OCI-LY1 (cell line): ENCODE measurements at regions not wholly inside any gene's neighbourhood (a gene's known extent, or its start where the extent isn't known, plus 50 kb on each side); places are given as distances from the start of the nearest gene placed in this dataset.
"Not testable (repeated sequence)": the region's sequence is repeated elsewhere in the genome, so short reads cannot be mapped to it uniquely, and the experiment has no call there.

Source experiments
- H2AFZ ChIP-seq: fragments of 200-600 bp; sonication (generic), shearing (Covaris generic); 2 replicates; pipeline ENCODE4 v1.6.0; 2014; ENCODE audit warnings: antibody characterized with exemption, mild to moderate bottlenecking, low read length
- H3F3A ChIP-seq: fragments of 200-600 bp; sonication (generic), shearing (Covaris generic); 2 replicates; pipeline ENCODE4 v1.6.0; 2014; ENCODE audit warnings: mild to moderate bottlenecking, antibody characterized with exemption, low read length, moderate library complexity; ENCODE audit not compliant: insufficient read depth
- H3K27ac ChIP-seq: fragments of 200-600 bp; sonication (generic); 2 replicates; pipeline ENCODE4 v1.5.1; 2014; ENCODE audit warnings: low read length, mixed run types, mild to moderate bottlenecking, low read depth; ENCODE audit not compliant: poor library complexity, severe bottlenecking
- H3K27me3 ChIP-seq: fragments of 200-600 bp; sonication (generic); 2 replicates; pipeline ENCODE4 v1.6.0; 2014; ENCODE audit warnings: antibody characterized with exemption, mild to moderate bottlenecking, low read length, moderate library complexity; ENCODE audit not compliant: insufficient read depth
- H3K36me3 ChIP-seq: fragments of 200-600 bp; sonication (generic); 2 replicates; pipeline ENCODE4 v1.6.1; 2014; ENCODE audit warnings: mild to moderate bottlenecking, antibody characterized with exemption, low read length, moderate library complexity, mixed read lengths; ENCODE audit not compliant: insufficient read depth
- H3K4me1 ChIP-seq: fragments of 200-600 bp; sonication (generic); 2 replicates; pipeline ENCODE4 v1.5.1; 2014; ENCODE audit warnings: mild to moderate bottlenecking, low read length, moderate library complexity; ENCODE audit not compliant: insufficient read depth, severe bottlenecking
- H3K4me2 ChIP-seq: fragments of 200-600 bp; sonication (generic), shearing (Covaris generic); 2 replicates; pipeline ENCODE4 v1.6.1; 2014; ENCODE audit warnings: low read length
- H3K4me3 ChIP-seq: fragments of 200-600 bp; sonication (generic); 2 replicates; pipeline ENCODE4 v1.5.1; 2014; ENCODE audit warnings: low read length, low read depth, mild to moderate bottlenecking, mixed read lengths; ENCODE audit not compliant: poor library complexity, severe bottlenecking
- H3K79me2 ChIP-seq: fragments of 200-600 bp; shearing (Covaris generic); 2 replicates; pipeline ENCODE4 v1.6.1; 2016; ENCODE audit warnings: mixed run types, low read length, mixed read lengths; ENCODE audit not compliant: insufficient read depth
- H3K9ac ChIP-seq: fragments of 200-600 bp; sonication (generic), shearing (Covaris generic); 2 replicates; pipeline ENCODE4 v1.6.1; 2014; ENCODE audit warnings: mild to moderate bottlenecking, low read length, mixed read lengths
- H3K9me2 ChIP-seq: fragments of 200-600 bp; sonication (generic), shearing (Covaris generic); 2 replicates; pipeline ENCODE4 v1.6.1; 2014; ENCODE audit warnings: low read depth, mild to moderate bottlenecking, low read length, mixed read lengths
- H3K9me3 ChIP-seq: fragments of 200-600 bp; shearing (Covaris generic); 2 replicates; pipeline ENCODE4 v1.6.1; 2014; ENCODE audit warnings: low read length, mixed read lengths
- H4K20me1 ChIP-seq: fragments of 200-600 bp; sonication (generic), shearing (Covaris generic); 2 replicates; pipeline ENCODE4 v1.6.0; 2016; ENCODE audit warnings: mild to moderate bottlenecking, low read length; ENCODE audit not compliant: insufficient read depth
- CTCF ChIP-seq: fragments of 200-600 bp; sonication (generic), shearing (Covaris generic); IDR thresholded peaks from 2 replicates; pipeline ENCODE4 v1.5.1; 2017; ENCODE audit warnings: mild to moderate bottlenecking, antibody characterized with exemption, low read length, moderate library complexity, mixed read lengths
- EZH2 ChIP-seq: fragments of 200-600 bp; sonication (generic), shearing (Covaris generic); IDR thresholded peaks from 2 replicates; pipeline ENCODE4 v1.8.0; 2017; ENCODE audit warnings: borderline replicate concordance, mixed run types, mild to moderate bottlenecking, antibody characterized with exemption, low read length, moderate library complexity, mixed read lengths

GRCh38 chr11:29447821-29448220 is 569.0 kb downstream of the KCNA4 start:
- Histone ChIP-seq H4K20me1 (no peaks in the 10 kb centered on the region), H3K9me2 (no peaks in the 10 kb centered on the region), H2AFZ (no peak overlapping the region), H3K27me3 (no peaks in the 10 kb centered on the region), H3K4me2 (no peak overlapping the region), H3K4me1 (no peaks in the 10 kb centered on the region), H3K9me3 (no peaks in the 10 kb centered on the region), H3K79me2 (no peaks in the 10 kb centered on the region), H3K27ac (no peak overlapping the region), H3K4me3 (no peak overlapping the region), H3K9ac (no peak overlapping the region), H3F3A (no peaks in the 10 kb centered on the region), H3K36me3 (no peaks in the 10 kb centered on the region)
- TF ChIP-seq CTCF (no peak), EZH2 (no peak)

GRCh38 chr11:29446132-29446531 is 570.7 kb downstream of the KCNA4 start:
- no peak overlapping the region for H3K4me3 ChIP-seq
- no peak overlapping the region for H2AFZ ChIP-seq
- H3K9me3 ChIP-seq, result no peaks in the 10 kb centered on the region
- H3K27me3 ChIP-seq, result no peaks in the 10 kb centered on the region
- no peaks in the 10 kb centered on the region for H3F3A ChIP-seq
- TF ChIP-seq EZH2 (no peak), CTCF (no peak)
- H3K36me3 ChIP-seq, result no peaks in the 10 kb centered on the region
- no peaks in the 10 kb centered on the region for H3K79me2 ChIP-seq
- no peaks in the 10 kb centered on the region for H3K4me1 ChIP-seq
- H3K27ac ChIP-seq, result no peak overlapping the region
- no peaks in the 10 kb centered on the region for H3K9me2 ChIP-seq
- no peak overlapping the region for H3K4me2 ChIP-seq
- H3K9ac ChIP-seq, result no peak overlapping the region
- H4K20me1 ChIP-seq, result no peaks in the 10 kb centered on the region

- not testable (repeated sequence) for H4K20me1 ChIP-seq, H3K27ac ChIP-seq
Observed at GRCh38 chr11:29445191-29445590, 571.6 kb downstream of the KCNA4 start.

GRCh38 chr11:29438815-29439214 is 578.0 kb downstream of the KCNA4 start:
- Histone ChIP-seq H4K20me1 (no peaks in the 10 kb centered on the region), H3K9me2 (no peaks in the 10 kb centered on the region), H3K36me3 (no peaks in the 10 kb centered on the region), H3K79me2 (no peaks in the 10 kb centered on the region), H3K9ac (no peak overlapping the region), H3K4me2 (no peak overlapping the region), H3K9me3 (no peaks in the 10 kb centered on the region), H3K4me1 (no peaks in the 10 kb centered on the region), H3K27ac (no peak overlapping the region), H3K4me3 (no peak overlapping the region), H2AFZ (no peak overlapping the region), H3F3A (no peaks in the 10 kb centered on the region), H3K27me3 (no peaks in the 10 kb centered on the region)
- no peak for TF ChIP-seq EZH2
- no peak for TF ChIP-seq CTCF

More at GRCh38 chr11:29445191-29445590, 571.6 kb downstream of the KCNA4 start:
- not testable (repeated sequence) for H3K9ac ChIP-seq, H3K9me3 ChIP-seq, H3K4me3 ChIP-seq, H3K4me2 ChIP-seq, H2AFZ ChIP-seq, H3K79me2 ChIP-seq, H3K36me3 ChIP-seq, H3K4me1 ChIP-seq, H3F3A ChIP-seq, H3K9me2 ChIP-seq, H3K27me3 ChIP-seq
